ENCODE measurements at regions not wholly inside any gene's neighbourhood (a gene's known extent, or its start where the extent isn't known, plus 50 kb on each side); places are given as distances from the start of the nearest gene placed in this dataset.

DNA sequence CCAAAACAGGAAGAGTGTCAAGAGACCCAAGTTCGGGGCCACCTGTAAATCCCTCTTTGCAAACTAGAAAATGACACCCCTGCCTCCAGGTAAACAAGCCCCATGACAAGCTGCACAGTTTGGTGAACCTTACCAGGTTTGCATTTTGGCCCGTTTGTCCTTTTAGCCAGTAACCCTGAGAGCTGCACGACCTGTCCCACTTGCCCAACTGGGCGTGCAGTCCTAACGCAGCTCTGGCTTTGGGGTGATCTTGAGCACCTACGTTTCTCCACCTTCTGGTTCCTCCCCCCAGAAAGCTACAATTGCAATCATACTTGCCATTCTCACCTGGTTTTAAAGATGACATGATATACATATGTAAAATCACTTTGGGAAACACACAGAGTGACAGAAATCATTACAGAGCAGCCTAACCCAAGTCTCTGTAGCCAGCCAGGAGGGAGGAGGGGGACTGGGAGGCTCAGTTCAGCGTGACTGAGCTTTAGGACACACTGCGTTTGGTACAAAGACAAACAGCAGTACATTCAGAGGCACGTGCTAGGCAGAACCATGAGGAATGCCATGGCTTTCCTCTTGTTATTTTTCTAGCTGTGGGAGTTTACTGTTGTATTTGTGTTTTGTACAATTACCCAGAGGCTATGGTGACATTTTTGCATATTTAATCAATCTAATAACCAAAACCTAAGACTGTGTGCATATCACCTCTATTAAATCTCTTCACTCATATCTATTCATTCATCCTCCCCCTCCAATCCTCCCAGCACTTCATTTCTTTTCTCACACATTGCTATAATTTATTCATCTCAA is 304.0 kb downstream of the IRS1 start:
- TF ChIP-seq CTCF (conservative IDR thresholded peaks at IDR 0.05) (no peak), ZFX (IDR thresholded peaks at IDR 0.05) (no peak)
